Anterior cingulate cortex (tissue), 58 donors: ENCODE measurements at regions not wholly inside any gene's neighbourhood (a gene's known extent, or its start where the extent isn't known, plus 50 kb on each side); places are given as distances from the start of the nearest gene placed in this dataset.

ENCODE experiments used
- DNase-seq, 58 donors: peaks; one replicate each; lab custom pipeline; 2025; lab: John Stamatoyannopoulos, UW

GRCh38 chr6:40770794-40771193, 183.6 kb upstream of the LRFN2 start:
- DNase-seq, result no peak

DNA sequence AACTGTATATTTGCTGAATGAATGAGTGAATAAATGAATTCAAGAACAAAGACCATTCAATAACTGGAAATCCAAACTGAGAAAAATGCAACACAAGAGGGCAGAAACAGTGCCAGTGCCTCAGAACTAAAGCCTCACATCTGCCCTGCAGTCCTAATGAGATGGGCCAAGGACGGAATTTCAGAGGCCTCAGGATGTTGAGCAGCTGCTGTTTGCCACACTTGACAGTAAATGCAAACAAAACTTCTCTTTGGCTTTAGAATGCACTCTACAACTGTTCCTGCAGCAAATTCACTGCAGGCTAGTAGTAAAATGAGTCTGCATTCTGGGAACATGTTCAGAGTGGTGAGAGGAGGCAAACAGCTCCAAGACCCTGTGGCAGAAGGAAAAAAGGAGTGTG, 177.6 kb upstream of the LRFN2 start:
- no peak for DNase-seq

DNA sequence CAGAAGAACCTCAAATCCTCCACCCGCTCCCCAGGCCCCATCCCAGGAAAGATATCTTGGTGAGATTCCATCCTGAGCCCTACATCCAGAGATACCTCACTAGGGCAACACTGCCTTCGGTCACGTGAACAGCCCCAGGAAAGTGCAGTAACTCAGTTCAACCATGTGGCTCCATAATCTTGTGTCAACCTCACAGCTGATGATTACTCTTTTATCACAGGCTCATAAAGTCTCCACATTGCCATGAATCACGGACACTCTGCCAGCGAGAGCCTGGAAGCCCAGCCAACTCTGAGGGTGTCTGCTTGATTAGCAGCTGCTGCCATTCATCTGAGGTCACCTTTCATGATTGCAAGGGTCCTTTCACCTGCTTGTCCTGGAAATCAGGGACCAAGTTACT, 175.8 kb upstream of the LRFN2 start:
- DNase-seq, result no peak

GRCh38 chr6:40760887-40761286, 173.7 kb upstream of the LRFN2 start:
- no peak for DNase-seq

- DNase-seq, result no peak
Measured at GRCh38 chr6:40759838-40760237, 172.7 kb upstream of the LRFN2 start.

GRCh38 chr6:40759264-40759663, 172.1 kb upstream of the LRFN2 start:
- no peak for DNase-seq

DNA sequence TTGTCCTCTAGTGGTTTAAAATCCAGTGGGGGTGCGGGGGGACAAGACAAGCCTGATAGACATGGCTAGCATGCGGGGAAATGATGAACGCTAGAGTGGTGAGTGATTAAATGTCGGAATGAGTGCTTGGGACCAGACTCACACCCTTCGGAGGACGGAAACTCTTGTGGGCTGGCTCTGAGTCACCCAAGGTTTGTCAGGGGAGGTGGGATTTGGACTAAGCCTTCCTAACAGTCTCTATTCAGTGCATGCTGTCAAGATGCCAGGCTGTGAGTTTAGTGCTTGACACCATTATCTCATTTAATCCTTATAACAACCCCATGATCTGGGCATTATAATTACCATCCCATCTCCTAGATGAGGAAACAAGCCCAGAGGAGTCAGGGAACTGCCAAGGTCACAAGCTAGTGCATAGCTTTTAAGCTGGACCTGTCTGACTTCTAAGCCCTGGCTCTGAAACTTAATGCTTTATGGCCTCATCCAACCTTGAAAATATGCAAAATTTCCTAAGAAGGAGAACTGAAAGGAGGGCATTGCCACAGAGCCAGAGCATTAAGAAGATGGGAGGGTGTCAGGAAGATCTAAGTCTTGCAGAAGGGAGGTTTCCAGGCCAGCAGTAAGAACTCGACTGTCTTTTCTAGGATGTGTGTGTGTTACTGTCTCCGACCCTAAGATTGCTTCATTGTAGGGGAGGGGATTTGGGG, 168.7 kb upstream of the LRFN2 start:
- DNase-seq, result no peak

- peak in 30 of 58 donors; percentile 2 to 61 (median 20) for DNase-seq
Measured at GRCh38 chr6:40755046-40755681, 168.0 kb upstream of the LRFN2 start.

GRCh38 chr6:40754461-40755045, 167.4 kb upstream of the LRFN2 start:
- DNase-seq, result peak in 1 of 58 donors; percentile 7

- no peak for DNase-seq
Measured at GRCh38 chr6:40753675-40754448, 166.7 kb upstream of the LRFN2 start.

- DNase-seq, result no peak
Measured at GRCh38 chr6:40753048-40753447, 165.9 kb upstream of the LRFN2 start.

- no peak for DNase-seq
Measured at GRCh38 chr6:40744835-40745234, 157.7 kb upstream of the LRFN2 start.

DNA sequence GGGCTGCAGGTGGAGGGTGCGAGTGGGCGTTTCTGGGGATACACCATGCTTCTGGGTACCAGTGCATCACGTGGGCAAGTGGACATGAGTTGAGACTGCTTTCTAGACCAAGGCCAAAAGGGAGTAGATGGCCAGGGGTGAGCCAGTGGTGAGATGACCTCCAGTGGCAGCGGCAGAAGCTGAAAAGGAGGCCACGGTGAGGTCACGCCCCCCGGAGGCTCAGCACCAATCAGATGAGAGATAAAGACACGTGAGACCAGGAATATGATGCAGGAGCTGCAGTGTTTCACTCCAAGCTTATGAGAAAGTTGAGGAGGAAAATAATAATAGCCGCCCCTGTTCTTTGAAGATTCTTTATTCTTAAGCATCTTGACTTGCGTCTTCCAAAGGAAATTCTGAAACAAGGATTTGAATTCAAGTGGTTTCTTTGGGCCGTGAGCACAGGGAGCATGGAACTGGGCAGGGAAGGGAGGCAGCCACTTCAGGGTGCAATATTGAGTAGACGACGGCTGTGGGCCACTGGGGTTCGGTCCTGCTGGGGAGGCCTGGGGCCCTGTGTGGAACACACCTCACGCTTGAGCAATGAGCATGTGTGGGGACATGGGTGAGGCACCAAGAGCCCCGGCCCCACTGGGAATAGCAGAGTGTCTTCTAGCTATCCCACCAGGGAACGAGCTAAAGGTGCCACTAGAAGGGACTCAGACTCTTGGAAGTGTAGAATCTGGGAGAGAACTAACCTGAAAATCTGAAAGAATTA, 156.7 kb upstream of the LRFN2 start:
- DNase-seq, result no peak

GRCh38 chr6:40743226-40743625, 156.1 kb upstream of the LRFN2 start:
- DNase-seq, result no peak

- no peak for DNase-seq
Measured at GRCh38 chr6:40740518-40740917, 153.4 kb upstream of the LRFN2 start.

GRCh38 chr6:40738551-40739193, 151.5 kb upstream of the LRFN2 start:
- no peak for DNase-seq

GRCh38 chr6:40735521-40735920, 148.4 kb upstream of the LRFN2 start:
- DNase-seq, result no peak

DNA sequence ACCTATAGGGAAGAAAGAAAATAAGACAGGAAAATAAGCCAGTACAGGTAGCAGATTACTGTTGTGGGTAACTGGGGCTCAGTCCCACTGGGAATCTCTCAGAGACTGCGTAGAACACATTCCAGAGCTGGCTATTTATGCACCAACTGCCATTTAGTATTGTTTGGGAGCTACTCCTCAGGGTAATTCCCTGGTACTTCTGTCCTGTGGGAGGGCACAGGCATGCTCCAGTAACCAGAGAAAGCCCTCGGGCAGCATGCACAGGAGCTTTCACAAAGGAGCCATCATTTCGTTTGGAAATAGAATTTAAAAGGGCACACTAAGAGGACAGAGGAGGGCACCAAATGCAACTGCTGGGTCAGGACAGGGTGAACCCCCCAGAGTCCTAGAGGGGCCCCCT, 148.0 kb upstream of the LRFN2 start:
- no peak for DNase-seq

GRCh38 chr6:40734607-40735006, 147.4 kb upstream of the LRFN2 start:
- no peak for DNase-seq
